Activated CD4-positive, CD25-positive, alpha-beta regulatory T cell treated with anti-CD3 and anti-CD28 coated beads, Interleukin-2, amount 50 U/mL, for 72 hours (primary cell): ENCODE measurements at regions not wholly inside any gene's neighbourhood (a gene's known extent, or its start where the extent isn't known, plus 50 kb on each side); places are given as distances from the start of the nearest gene placed in this dataset.
"Not testable (repeated sequence)": the region's sequence is repeated elsewhere in the genome, so short reads cannot be mapped to it uniquely, and the experiment has no call there.

Source experiments
- DNase-seq: peaks from one replicate; pipeline ENCODE4 v3.0.0; 2021

GRCh38 chr3:75453839-75454238 lies 210.3 kb upstream of the FRG2C start:
- not testable (repeated sequence) for DNase-seq

DNA sequence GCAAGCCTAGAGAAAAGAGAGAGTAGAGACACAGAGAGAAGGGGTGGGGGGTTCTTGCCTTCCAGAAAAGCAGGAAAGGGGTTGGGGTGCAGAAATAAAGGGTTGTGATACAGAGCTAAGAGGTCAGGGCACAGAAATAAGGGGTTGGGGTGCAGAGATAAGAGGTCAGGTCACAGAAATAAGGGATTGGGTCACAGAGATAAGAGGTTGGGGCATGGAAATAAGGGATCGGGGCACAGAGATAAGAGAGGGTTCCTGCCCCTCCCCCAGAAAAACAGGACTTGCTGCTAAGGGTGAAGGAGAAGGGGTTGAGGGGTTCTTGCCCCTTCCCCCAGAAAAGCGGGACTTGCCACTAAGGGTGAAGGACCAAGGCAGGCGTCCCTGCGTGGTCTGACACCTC lies 189.6 kb upstream of the FRG2C start:
- DNase-seq = not testable (repeated sequence)

DNA sequence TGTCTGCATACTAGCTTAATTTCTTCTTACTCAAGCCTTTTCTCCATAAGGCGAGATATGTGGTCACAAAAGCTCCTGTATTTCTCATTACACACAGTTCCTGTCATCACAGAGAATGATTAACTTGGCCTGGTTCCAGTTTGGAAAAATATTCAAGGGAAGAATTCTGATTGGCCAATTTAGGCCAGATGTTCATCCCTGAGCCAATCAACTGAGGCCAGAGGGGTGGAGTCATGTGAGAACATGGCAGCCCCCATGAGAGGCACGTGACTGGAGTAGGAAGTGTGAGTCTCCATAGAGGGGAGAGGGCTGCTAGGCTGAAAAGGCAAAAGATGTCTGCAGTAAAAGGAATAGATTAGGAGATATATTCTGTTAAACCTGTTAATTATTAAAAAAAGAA lies 167.5 kb upstream of the FRG2C start:
- DNase-seq = not testable (repeated sequence)

DNA sequence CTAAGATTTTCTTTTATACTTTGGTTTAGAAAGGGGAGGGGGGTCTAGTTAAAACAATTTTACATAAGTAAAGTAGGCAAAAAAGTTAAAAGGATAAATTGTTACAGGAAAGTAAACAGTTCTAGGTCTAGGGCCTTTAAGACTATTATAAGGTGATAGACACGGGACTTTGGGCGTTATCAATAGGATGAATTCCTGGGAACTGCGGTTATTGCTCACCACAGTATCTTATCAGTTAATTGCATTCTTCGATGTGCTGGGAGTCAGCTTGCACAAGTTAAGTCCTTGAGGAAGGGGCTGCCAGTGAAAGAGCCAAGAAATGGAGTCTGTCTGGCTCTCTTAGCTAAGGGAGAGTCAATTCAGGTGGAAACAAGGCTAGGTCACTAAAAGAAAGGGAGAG lies 163.8 kb upstream of the FRG2C start:
- not testable (repeated sequence) for DNase-seq

- not testable (repeated sequence) for DNase-seq
Measured at GRCh38 chr3:75502171-75502570, 162.0 kb upstream of the FRG2C start.

- not testable (repeated sequence) for DNase-seq
Measured at GRCh38 chr3:75502769-75503756, 161.1 kb upstream of the FRG2C start.

GRCh38 chr3:75506603-75507002 lies 157.5 kb upstream of the FRG2C start:
- DNase-seq = no peak

DNA sequence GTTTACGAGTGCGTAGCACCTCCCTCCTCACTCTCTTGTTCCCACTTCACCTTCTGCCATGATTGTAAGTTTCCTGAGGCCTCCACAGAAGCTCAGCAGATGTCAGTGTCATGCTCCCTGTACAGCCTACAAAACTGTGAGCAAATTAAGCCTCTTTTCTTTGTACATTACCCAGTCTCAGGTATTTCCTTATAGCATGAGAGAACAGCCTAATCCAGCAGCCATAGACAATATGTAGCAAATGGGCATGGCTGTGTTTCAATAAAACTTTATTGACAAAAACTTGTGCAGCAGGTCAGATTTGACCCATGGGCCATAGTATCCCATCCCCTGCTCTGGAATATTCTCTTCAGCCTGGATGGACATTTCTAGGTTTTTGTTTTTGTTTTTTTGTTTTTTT lies 156.2 kb upstream of the FRG2C start:
- not testable (repeated sequence) for DNase-seq

GRCh38 chr3:75527657-75528056 lies 136.5 kb upstream of the FRG2C start:
- DNase-seq = not testable (repeated sequence)

- DNase-seq = not testable (repeated sequence)
Measured at GRCh38 chr3:75552095-75552494, 112.0 kb upstream of the FRG2C start.

DNA sequence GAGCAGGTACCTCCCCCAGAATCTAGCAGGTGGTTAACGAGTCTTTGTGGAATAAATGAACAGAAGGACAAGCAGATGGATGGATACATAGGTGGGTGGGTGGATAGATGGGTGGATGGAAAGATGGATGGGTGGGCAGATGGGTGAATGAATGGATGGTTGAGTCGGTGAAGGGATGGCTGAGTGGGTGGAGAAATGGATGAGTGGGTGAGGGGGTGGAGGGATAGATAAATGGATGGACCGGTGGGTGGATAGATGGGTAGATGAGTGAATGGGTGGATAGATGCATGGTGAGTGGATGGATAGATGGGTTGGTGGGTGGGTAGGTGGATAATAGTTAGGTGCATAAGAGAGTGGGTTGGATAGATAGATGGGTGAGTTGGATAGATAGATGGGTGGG lies 99.7 kb upstream of the FRG2C start:
- not testable (repeated sequence) for DNase-seq

DNA sequence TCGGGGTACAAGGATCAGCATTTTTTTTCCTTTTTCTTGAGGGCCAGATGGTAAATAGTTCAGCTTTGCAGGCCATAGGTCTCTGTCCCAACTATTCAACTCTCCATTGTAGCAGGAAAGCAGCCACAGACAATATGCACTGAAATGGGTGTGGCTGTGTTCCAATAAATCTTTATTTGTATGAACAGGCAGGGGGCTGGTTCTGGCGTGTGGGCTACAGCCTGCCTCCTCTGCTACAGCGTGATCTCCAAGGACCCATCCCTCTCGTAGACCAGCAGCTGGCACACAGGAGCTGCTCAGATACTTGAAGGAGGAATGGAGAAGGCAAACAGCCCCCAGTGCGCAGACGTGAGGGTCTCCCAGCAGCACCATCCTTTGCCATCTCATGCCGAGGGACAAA lies 91.8 kb upstream of the FRG2C start:
- DNase-seq = not testable (repeated sequence)

DNA sequence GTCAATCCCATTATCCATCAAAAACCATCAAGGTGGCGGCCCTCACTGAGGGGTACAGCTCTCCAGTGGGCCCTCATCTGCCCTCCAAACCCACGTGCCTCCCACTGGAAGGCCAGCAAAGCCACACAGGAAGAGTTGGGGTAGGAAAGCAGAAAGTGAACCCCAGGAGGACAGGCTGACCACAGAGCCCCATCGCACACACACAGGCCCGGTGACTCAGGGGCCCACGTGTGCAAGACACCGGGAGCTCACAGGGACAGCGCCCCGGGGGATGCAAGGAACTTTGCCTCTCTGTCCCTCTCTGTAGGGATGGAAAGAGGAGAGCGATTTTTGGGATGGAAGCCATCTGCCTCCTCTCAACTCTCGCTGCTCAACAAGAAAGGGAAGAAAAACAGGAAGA lies 85.0 kb upstream of the FRG2C start:
- not testable (repeated sequence) for DNase-seq

- DNase-seq = not testable (repeated sequence)
Measured at GRCh38 chr3:75579536-75579935, 84.6 kb upstream of the FRG2C start.

DNA sequence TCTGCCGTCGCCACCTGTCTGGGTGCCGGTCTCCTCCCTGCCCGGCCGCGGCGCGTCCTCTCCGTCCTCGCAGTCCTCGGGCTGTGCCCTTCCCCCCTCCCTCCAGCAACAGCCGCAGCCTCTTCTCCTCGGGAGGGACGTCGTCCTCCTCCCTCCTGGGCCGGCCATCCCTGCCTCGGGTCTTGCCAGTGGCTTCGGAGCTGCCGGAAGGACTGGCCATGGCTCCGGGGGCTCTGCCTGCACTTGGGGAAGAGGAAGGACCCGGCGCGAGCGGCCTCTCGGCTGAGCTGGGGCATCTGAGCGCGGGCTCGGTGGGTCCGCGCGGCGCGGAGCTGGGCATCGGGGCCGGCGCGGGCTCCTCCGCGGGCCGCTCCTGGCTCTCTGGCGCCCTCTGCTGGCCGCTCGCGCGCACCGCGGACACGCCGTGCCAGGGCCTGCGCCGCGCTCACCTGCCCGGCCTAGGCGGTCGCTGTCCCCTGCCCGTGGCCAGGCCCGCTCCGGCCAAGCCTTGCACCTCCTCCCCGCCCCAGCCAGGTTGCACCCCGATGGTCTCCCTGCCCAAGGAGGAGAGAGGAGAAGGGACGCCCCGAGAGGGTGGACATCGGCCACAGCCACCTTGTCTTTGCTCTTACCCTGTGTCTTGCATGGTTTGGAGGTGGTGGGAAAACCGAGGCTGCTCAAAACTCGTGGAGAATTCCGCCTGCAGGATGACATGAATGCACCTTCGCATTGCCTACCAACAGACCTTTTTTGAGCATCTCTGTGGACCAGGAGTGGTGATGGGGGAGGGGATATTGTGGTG lies 83.9 kb upstream of the FRG2C start:
- peak; percentile 63 for DNase-seq

DNA sequence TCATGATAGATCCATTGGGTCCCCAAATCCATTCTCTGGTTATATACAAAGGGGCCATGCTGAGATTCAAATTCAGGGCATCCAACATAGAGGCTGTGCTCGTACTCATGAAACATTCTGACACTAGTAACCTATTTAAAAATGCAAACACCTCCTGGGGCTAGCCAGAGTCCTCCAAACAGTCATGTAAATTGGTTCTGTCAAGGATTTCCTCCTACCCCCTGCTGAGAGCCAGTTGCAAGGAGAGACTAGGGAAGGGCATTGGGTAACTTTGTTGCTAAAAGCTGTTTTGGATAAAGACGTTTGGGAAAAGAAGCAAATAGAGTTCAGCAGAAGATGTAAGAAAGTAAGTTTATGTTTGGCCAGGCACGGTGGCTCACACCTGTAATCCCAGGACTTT lies 81.6 kb upstream of the FRG2C start:
- not testable (repeated sequence) for DNase-seq

DNA sequence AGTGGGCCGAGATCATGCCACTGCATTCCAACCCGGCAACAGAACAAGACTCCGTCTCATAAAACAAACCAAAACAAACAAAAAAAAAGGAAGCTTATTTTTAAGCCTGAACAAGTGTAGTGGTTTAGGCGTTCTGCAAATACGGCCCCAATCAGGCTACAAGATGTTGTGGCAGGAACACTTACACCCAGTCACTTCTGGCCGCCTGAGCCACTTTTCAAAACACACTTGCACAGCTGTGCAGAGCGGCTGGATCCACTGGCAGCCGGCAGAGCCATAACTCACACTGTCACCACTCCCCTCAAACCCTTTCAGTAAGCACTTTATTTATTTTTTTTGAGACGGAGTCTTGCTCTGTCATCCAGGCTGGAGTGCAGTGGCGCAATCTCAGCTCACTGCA lies 81.0 kb upstream of the FRG2C start:
- not testable (repeated sequence) for DNase-seq

- not testable (repeated sequence) for DNase-seq
Measured at GRCh38 chr3:75587695-75588094, 76.4 kb upstream of the FRG2C start.

DNA sequence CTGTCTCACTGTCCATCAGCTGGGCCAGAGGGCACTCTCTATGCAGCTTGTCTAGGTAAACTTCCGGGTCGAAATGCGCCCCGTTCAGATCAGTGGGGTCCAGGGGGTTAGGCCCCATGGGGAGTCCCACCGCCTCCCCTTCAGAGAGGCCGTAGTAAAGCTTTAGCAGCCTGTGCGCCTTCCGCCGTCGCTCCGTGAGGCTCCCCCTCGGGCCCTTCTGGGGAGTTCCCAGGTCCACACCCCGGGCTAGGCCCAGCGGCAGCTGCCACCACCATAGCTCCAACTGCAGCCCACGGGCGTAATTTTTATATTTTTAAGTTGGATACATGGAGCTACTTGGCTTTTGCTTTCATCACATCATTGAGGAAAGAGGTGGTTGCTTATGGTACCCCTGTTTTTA lies 73.7 kb upstream of the FRG2C start:
- not testable (repeated sequence) for DNase-seq

- not testable (repeated sequence) for DNase-seq
Measured at GRCh38 chr3:75604286-75604934, 59.7 kb upstream of the FRG2C start.

- not testable (repeated sequence) for DNase-seq
Measured at GRCh38 chr3:75607996-75608395, 56.1 kb upstream of the FRG2C start.

GRCh38 chr3:75609598-75609997 lies 54.5 kb upstream of the FRG2C start:
- DNase-seq = not testable (repeated sequence)

DNA sequence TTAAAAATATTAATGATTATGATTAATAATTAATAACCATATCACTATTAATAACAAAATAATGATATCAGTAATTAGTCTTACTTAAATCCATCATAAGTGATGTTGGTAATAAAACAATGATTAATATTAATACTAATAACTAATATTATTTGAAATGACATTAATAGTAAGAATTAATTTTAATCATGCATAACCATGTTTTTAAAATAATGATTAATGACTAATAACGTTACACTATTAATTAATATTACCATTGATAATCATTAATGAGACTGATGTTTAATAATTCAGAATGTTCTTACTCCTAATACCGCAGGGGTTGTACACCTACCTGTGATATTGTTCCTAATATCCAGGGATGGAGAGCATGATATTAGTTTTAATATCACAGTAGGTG lies 53.4 kb upstream of the FRG2C start:
- DNase-seq = no peak
